Activated naive CD8-positive, alpha-beta T cell treated with anti-CD3 and anti-CD28 coated beads, Interleukin-2, amount 50 U/mL, for 16 hours (primary cell): ENCODE measurements at regions not wholly inside any gene's neighbourhood (a gene's known extent, or its start where the extent isn't known, plus 50 kb on each side); places are given as distances from the start of the nearest gene placed in this dataset.
"Not testable (repeated sequence)": the region's sequence is repeated elsewhere in the genome, so short reads cannot be mapped to it uniquely, and the experiment has no call there.

ENCODE experiments used
- DNase-seq: peaks from one replicate; pipeline ENCODE4 v3.0.0-alpha.2; 2020; ENCODE audit warnings: low read depth, low spot score

GRCh38 chr1:38611664-38612211, 247.8 kb downstream of the RRAGC start:
- no peak for DNase-seq

- no peak for DNase-seq
Measured at GRCh38 chr1:38609166-38610025, 250.2 kb downstream of the RRAGC start.

GRCh38 chr1:38608202-38608864, 251.2 kb downstream of the RRAGC start:
- no peak for DNase-seq

GRCh38 chr1:38607526-38607925, 252.0 kb downstream of the RRAGC start:
- no peak for DNase-seq

- no peak for DNase-seq
Measured at GRCh38 chr1:38605063-38605462, 254.5 kb downstream of the RRAGC start.

GRCh38 chr1:38603907-38604306, 255.7 kb downstream of the RRAGC start:
- DNase-seq, result no peak

GRCh38 chr1:38600905-38601304, 258.7 kb downstream of the RRAGC start:
- no peak for DNase-seq

GRCh38 chr1:38600286-38600685, 259.3 kb downstream of the RRAGC start:
- DNase-seq, result no peak

- no peak for DNase-seq
Measured at GRCh38 chr1:38598118-38598517, 261.5 kb downstream of the RRAGC start.

- no peak for DNase-seq
Measured at GRCh38 chr1:38589036-38589435, 270.5 kb downstream of the RRAGC start.

GRCh38 chr1:38587766-38588165, 271.8 kb downstream of the RRAGC start:
- no peak for DNase-seq

- no peak for DNase-seq
Measured at GRCh38 chr1:38586993-38587646, 272.5 kb downstream of the RRAGC start.

- DNase-seq, result no peak
Measured at GRCh38 chr1:38585971-38586370, 273.6 kb downstream of the RRAGC start.

- no peak for DNase-seq
Measured at GRCh38 chr1:38585460-38585859, 274.1 kb downstream of the RRAGC start.

GRCh38 chr1:38584448-38585355, 274.9 kb downstream of the RRAGC start:
- DNase-seq, result no peak

GRCh38 chr1:38583287-38583686, 276.3 kb downstream of the RRAGC start:
- DNase-seq, result not testable (repeated sequence)

GRCh38 chr1:38581396-38581795, 278.2 kb downstream of the RRAGC start:
- no peak for DNase-seq

GRCh38 chr1:38580594-38580993, 279.0 kb downstream of the RRAGC start:
- no peak for DNase-seq

GRCh38 chr1:38579056-38579455, 280.5 kb downstream of the RRAGC start:
- no peak for DNase-seq

GRCh38 chr1:38578271-38578951, 281.2 kb downstream of the RRAGC start:
- no peak for DNase-seq

- no peak for DNase-seq
Measured at GRCh38 chr1:38577937-38578270, 281.7 kb downstream of the RRAGC start.
